Stimulated activated CD4-positive, alpha-beta T cell treated with anti-CD3 and anti-CD28 coated beads, Interleukin-2, amount 100 ng/mL, for 24 hours (primary cell): ENCODE measurements at regions not wholly inside any gene's neighbourhood (a gene's known extent, or its start where the extent isn't known, plus 50 kb on each side); places are given as distances from the start of the nearest gene placed in this dataset.

Source experiments
- DNase-seq, 2 donors: peaks; one replicate each; pipeline ENCODE4 v3.0.0-alpha.2; 2020

DNA sequence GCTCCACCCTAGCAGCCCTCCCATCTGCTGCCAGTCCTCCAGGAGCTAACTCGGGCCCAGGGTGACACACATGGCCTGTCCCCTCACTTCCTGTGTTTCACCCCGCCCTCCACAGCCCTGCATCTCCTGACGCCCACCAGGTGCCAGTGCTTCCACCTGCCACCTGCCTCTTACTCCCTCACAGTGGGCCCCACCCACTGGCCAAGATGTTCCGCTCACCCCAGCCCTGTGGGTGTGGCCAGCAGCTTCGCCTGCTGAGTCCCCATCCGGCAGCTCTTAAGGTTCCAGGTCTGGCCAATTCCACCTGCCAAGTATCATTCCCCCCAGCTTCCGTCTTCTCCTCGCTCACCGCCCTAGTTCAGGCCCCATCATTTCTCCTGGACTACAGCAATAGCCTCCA, 184.1 kb downstream of the MBOAT1 start:
- DNase-seq = no peak

DNA sequence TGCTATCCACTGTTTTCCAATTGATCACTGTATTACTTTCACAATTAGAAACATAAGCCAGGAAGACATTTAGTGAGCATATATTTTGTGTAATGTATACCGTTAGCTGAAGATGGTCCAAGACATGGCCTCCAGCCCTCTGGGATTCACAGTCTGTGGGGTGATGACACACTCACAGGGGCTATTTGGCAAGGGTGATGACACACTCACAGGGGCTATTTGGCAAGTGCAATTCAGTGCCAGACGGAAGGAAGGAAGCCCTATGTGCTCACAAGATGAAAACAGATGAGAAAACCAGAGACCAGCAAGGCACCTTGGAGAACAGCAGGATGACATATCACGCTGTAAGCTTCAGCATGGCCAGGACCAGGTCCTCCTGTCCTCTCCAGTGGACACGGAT, 183.7 kb downstream of the MBOAT1 start:
- DNase-seq = no peak

GRCh38 chr6:20029979-20030378, 182.3 kb downstream of the MBOAT1 start:
- DNase-seq = no peak

DNA sequence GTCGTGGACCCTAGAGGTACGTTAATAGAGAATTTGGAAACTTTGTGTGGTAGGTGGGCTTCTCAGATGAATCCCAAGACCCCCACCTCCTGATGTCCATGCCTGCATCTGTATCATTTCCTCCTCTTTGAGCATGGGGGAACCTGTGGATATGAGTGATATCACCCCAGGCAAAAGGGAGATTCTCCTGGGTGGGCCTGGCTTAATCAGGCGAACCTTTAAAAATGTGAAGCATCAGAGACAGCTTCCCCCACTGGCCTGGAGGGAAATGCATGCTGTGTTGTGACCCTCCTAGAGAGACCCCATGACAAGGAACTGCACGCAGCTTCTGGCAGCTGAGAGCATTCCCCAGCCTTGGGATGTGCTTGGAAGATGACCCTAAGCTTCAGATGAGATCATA, 180.9 kb downstream of the MBOAT1 start:
- DNase-seq = no peak

DNA sequence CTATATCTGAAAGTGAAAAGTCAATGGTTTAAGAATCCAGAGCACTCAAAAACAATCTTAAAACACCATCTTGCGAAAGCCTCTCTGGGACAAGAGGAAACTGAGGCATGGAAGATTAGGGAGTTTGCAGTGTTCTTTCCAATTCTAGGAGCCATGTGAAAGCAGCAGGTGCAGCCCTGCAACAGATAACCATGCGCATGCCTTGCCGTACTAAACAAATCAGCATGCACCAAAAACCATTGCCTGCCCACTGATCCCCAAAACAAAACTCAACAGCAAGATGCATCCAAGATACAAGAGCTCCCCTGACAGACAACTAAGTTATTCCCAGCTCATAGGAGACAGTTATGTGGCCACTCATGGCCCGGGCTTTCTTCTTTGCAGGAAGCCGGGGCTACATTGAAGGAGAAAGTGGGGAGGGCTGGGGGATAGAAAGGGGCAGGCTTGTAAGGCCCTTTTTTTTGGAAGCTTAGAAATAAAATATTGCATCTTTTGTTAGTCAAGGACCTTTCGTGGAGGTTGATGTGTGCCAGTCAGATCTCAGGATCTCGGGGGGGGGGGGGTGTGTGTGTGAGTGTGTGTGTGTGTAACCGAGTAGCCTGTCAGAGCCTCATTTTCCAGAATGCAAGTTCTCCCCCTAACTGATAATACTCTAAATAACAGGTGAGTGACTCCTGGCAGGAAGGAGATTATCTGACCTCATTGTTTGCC, 178.4 kb downstream of the MBOAT1 start:
- DNase-seq = no peak

GRCh38 chr6:20034408-20034769, 177.9 kb downstream of the MBOAT1 start:
- DNase-seq = no peak

- DNase-seq = no peak
Measured at GRCh38 chr6:20036141-20036677, 176.1 kb downstream of the MBOAT1 start.

DNA sequence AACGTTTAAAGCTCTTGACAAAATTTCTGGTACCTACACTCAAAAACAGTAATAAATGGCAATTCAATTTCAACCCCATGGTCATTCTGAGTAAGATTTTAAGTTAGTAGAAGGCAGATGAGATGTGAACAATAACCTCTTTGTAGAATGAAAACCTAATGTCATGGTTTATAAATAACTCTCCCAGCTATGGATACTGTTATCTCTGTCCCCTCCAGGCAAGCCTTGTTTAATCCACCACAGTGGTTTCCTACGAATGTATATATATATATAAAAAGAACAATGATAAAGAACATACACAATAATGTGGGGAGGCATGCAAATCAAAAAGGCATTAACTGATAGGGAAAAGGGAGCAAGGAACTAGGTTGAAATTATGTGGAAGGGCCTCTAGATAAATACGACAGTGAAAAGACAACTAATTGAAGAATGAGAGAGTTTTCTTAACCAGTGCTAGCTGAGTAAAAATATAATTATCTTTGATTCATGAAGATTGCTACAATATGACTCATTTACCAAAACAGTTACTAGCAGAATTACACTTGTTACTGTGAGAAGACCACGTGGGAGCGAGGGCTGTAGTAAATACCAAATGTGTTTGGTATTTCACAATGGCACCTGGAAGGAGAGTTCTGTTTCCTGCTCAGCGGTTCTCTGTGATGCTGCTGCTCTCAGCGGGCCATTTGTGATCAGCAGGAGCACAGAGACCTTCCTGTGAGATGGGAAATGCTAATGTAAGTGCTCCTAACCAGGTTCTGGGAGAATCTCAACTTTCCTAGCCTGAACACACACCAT, 173.7 kb downstream of the MBOAT1 start:
- no peak for DNase-seq

DNA sequence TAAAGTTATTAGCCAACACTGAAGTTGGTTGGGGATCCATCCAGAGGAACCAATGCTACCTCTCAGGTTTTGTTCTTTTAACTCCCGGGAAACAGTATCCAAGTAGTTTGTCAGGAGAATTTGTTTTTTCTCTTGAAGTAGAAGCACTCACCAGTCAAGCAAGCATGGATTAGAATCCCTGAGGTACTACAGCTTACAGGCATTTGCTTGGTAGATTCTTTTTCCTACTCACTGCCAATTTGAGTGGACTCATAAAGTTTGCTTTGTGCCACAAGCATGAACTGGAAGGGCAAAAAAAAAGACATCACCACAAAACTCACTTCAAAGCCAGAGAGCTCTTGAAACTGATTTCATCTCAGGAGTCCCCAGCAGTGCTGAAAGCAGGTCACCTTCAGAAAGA, 167.4 kb downstream of the MBOAT1 start:
- no peak for DNase-seq
